AG04450 (cell line): ENCODE measurements at regions not wholly inside any gene's neighbourhood (a gene's known extent, or its start where the extent isn't known, plus 50 kb on each side); places are given as distances from the start of the nearest gene placed in this dataset.

Experiments used
- CTCF ChIA-PET: fragments of 300-600, 350-600 bp; formaldehyde crosslinking; extraction: SDS; loops from one replicate; lab custom pipeline; 2022; ENCODE audit warnings: antibody characterized with exemption, inconsistent platforms; lab: Charles Lee
- POLR2A ChIA-PET: fragments of 350-600 bp; formaldehyde crosslinking; extraction: SDS; loops from one replicate; lab custom pipeline; 2021; ENCODE audit warnings: antibody characterized with exemption, inconsistent platforms; lab: Yijun Ruan, JAX
- DNase-seq: peaks from one replicate; pipeline ENCODE4 v3.0.0-alpha.2; 2011; ENCODE audit warnings: low read depth, low spot score
- H3K27ac ChIP-seq: one replicate; pipeline ENCODE4 v1.5.1; 2012; ENCODE audit warnings: low read depth, low read length, control low read depth
- H3K27me3 ChIP-seq: one replicate; pipeline ENCODE4 v1.6.0; 2012; ENCODE audit warnings: low read length; ENCODE audit not compliant: control insufficient read depth, insufficient read depth
- H3K4me3 ChIP-seq: 2 replicates; pipeline ENCODE4 v1.5.1; 2011; ENCODE audit warnings: mild to moderate bottlenecking, low read depth, low read length, control low read depth
- H3K9me3 ChIP-seq: 2 replicates; pipeline ENCODE4 v1.5.1; 2012; ENCODE audit warnings: low read length; ENCODE audit not compliant: control insufficient read depth, insufficient read depth
- TF ChIP-seq, protein P1 (sequence below): IDR thresholded peaks from 2 replicates; pipeline ENCODE4 v1.5.1; 2011; ENCODE audit warnings: low read depth, low read length, control low read depth, inconsistent platforms

DNA sequence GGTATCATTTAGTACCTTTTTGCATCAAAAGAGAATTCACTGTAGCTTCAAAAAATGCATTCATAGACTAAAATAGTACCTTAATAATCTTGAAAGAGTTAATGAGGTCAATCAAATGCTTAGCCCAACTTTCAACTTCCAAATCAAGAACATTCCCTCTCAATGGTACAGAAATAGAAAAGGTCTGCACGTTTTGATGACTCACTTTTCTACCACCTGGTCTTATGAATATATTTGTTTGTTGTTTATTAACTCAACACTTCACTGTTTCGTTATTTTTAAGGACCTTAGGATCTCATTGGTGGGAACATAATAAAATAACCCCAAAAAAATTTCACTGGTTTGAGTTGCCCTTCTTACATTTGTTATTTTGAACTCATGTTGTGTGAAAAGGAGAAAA lies 229.5 kb downstream of the MEF2C start:
- no peak for DNase-seq
- Histone ChIP-seq H3K4me3 (no peak overlapping the region), H3K27ac (no peak overlapping the region), H3K27me3 (no peaks in the 10 kb centered on the region), H3K9me3 (no peaks in the 10 kb centered on the region)
- TF ChIP-seq, protein P1, sequence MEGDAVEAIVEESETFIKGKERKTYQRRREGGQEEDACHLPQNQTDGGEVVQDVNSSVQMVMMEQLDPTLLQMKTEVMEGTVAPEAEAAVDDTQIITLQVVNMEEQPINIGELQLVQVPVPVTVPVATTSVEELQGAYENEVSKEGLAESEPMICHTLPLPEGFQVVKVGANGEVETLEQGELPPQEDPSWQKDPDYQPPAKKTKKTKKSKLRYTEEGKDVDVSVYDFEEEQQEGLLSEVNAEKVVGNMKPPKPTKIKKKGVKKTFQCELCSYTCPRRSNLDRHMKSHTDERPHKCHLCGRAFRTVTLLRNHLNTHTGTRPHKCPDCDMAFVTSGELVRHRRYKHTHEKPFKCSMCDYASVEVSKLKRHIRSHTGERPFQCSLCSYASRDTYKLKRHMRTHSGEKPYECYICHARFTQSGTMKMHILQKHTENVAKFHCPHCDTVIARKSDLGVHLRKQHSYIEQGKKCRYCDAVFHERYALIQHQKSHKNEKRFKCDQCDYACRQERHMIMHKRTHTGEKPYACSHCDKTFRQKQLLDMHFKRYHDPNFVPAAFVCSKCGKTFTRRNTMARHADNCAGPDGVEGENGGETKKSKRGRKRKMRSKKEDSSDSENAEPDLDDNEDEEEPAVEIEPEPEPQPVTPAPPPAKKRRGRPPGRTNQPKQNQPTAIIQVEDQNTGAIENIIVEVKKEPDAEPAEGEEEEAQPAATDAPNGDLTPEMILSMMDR = no peak
- ChIA-PET POLR2A (no interaction called here), CTCF (no interaction called here)

DNA sequence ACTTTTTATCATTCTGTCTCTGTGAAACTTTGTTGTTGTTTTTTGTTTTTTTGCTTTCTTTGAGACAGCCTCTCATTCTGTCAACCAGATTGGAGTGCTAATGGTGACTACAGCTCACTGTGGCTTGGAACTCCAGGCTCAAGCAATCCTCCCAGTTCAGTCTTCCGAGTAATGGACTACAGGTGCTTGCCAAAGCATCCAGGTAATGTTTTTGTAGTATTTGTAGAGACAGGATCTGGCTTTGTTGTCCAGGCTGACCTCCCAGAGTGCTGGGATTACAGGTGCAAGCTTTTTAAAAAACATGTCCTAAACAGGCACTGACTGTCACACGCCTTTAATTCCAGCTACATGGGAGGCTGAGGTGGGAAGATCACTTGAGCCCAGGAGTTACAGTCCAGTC lies 235.1 kb downstream of the MEF2C start:
- H3K27me3 ChIP-seq = no peaks in the 10 kb centered on the region
- no peaks in the 10 kb centered on the region for H3K9me3 ChIP-seq
- no peak overlapping the region for H3K27ac ChIP-seq
- CTCF ChIA-PET = no interaction called here
- TF ChIP-seq, protein P1 = no peak
- DNase-seq = no peak
- POLR2A ChIA-PET = no interaction called here
- no peak overlapping the region for H3K4me3 ChIP-seq

DNA sequence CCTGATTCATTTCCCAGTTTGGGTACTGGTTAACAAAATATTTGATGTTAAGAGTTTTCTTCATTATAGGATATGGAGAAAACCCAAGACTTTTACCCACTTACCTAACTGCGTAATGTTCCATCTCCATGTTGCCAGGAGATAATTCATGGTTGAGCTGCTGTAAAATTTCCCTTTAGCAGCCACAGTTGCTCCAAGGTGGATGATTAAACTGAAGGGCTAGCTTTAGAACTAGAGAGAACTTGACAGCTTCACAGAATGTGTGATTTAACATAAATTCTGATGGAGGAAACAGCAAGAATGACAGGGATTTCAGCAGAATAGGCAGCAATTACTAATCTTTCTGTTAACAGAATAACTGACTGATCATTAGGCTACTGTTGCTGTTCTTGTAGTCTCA lies 236.1 kb downstream of the MEF2C start:
- Histone ChIP-seq H3K9me3 (no peaks in the 10 kb centered on the region), H3K4me3 (no peak overlapping the region), H3K27me3 (no peaks in the 10 kb centered on the region), H3K27ac (no peak overlapping the region)
- no peak for DNase-seq
- CTCF ChIA-PET = no interaction called here
- POLR2A ChIA-PET = no interaction called here
- TF ChIP-seq, protein P1 = no peak

DNA sequence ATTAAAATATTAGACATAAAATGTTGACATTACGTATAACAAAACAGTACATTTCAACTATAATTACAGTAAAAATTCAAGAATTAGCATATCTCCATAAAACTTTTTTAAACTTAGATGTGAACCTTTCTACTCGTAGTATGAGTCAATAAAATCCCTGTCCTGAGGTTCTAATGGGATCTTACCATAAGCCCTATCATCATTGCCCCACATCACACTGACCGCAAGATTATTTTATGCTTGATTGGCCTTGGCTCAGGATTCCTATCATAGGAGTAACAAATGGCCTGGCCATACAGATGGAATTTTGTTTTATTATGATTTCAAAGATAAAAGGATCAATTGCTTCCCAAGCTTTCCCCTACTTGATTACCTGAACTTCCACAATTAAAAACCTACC lies 238.3 kb downstream of the MEF2C start:
- CTCF ChIA-PET = no interaction called here
- no peak overlapping the region for H3K27ac ChIP-seq
- no peak for DNase-seq
- TF ChIP-seq, protein P1 = no peak
- H3K9me3 ChIP-seq = no peaks in the 10 kb centered on the region
- H3K4me3 ChIP-seq = no peak overlapping the region
- POLR2A ChIA-PET = no interaction called here
- H3K27me3 ChIP-seq = no peaks in the 10 kb centered on the region

DNA sequence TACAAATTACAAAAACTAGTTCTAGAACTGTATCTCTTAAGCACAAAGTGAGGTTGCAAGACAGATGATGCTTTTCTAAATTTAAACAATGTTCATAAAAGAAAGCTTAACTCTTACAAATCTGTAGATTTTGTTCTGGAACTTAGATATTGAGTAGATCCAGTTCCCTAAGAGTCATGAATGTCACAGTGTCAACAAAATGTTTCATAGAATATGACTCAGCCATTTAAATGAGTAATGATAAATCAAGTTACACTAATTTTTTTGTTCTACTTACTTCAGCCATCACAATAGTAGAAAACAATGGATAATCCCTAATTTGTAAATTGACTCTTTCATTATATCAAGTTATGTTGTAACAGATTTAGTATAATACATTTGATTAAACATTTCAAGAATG lies 239.7 kb downstream of the MEF2C start:
- TF ChIP-seq, protein P1 = no peak

More for the DNA sequence above, 239.7 kb downstream of the MEF2C start:
- Histone ChIP-seq H3K27me3 (no peaks in the 10 kb centered on the region), H3K4me3 (no peak overlapping the region), H3K27ac (no peak overlapping the region), H3K9me3 (no peaks in the 10 kb centered on the region)
- DNase-seq = no peak
- CTCF ChIA-PET = no interaction called here
- POLR2A ChIA-PET = no interaction called here
